ENCODE measurements at regions not wholly inside any gene's neighbourhood (a gene's known extent, or its start where the extent isn't known, plus 50 kb on each side); places are given as distances from the start of the nearest gene placed in this dataset.

DNA sequence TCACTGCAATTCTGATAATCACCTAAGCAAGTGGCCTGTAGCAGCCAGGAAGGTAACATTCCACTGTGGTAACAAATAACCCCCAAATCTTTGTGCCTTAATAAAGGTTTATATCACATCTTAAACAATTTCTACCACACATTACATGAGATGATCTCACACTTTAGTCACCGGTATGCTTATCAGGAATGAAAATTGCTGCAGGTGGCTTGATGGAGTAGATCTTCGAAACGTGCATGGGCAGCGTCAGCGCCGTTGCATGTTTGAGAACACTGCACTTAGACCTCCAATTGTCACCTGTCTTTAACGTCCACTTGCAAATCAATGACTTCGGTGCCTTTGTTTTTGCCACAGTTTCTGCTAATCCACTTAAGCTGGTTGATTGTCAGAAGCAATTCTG, 477.4 kb downstream of the VRK1 start:
- DNase-seq = no peak

DNA sequence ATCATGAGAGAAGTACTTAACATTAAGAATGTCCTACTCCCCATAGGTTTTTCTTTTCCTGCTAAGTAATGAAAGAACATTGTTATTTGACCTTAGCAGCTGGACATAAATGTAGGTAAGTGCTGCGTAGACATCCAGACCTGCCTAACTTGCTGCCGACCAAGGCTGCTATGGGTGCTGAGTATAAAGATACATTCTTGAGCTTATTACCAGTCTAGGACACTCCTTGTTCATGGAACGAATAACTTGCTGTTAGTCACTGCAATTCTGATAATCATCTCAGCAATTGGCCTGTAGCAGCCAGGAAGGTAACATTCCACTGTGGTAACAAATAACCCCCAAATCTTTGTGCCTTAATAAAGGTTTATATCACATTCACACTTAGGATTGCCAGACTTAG, 478.1 kb downstream of the VRK1 start:
- DNase-seq = no peak

GRCh38 chr14:97276573-97276972, 479.4 kb downstream of the VRK1 start:
- no peak for DNase-seq

GRCh38 chr14:97277711-97278110, 480.5 kb downstream of the VRK1 start:
- no peak for DNase-seq

- no peak for DNase-seq
These were observed 483.3 kb downstream of the VRK1 start for GRCh38 chr14:97280526-97280925.

DNA sequence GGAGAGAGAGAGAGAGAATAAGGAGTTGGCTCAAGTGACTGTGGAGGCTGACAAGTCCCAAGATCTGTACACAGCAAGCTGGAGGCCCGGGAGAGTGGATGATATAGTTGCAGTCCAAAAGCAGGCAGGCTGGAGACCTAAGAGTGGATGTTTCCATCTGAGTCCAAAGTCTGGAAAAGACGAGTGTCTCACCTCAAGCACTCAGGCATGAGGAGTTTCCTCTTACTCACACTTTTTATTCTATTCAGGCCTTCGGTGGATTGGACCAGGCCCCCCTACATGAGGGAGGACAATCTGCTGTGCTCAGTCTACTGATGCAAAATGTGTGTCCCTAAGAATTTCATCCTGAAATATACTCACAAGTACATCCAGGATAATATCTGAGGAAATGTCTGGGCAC, 484.6 kb downstream of the VRK1 start:
- DNase-seq = no peak

- no peak for DNase-seq
These were observed 485.2 kb downstream of the VRK1 start for GRCh38 chr14:97282210-97283004.

DNA sequence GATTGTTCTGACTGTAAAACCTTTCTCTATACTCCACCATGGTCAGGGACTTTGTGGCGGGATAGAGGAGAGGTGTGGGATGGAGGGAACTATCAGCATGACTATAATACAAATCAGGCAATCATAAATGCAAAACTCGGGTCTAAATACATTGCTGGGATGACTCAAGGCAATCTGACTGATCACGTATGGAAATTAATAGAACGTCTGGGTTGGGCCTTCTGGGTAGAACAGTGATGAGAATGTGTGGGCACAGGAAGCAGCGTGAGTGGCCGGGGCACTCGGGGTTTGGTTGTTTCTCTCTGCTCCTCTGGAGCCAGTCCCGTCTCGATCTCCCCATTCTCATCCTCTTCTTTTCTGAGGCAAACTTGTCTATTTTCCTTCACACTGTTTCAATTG, 485.8 kb downstream of the VRK1 start:
- DNase-seq = no peak

DNA sequence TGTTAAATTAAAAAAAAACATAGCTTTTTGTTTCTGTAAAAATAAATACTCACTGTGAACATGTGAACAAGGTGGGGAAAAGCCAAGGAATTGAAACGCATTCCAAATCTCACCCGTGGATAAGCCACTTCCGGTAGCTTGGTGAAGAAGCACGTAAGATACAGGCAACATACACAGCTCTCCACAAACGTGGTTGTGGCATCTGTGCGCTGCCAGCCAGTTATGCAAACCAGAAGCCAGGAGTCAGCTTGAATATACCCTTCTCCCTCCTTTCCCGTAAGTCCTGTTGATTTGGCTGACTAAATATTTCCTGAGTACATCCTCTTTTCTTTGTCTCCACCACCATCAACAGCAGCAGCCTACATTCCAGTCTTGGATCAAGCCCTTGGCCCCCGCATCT, 486.2 kb downstream of the VRK1 start:
- no peak for DNase-seq

DNA sequence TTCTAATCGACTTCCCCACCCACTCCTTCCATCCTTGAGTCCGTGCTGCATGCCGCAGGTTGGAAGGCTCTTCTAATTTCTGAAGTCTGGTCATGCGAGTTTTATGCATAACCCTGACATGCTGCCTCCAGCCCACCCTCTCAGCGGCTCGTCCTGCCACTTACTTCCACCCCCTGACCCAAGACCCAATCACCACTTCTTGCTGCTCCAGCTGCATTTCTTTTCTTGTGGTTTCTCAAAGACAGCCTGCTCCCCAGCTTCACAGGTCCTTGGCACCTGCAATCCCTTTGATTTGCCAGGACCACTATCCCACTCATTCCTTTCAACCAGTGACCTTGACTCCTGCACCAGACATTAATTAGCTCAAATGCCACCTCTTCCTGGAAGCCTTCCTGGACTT, 486.7 kb downstream of the VRK1 start:
- DNase-seq = no peak

- no peak for DNase-seq
These were observed 490.8 kb downstream of the VRK1 start for GRCh38 chr14:97287956-97288355.

GRCh38 chr14:97290065-97290464, 492.9 kb downstream of the VRK1 start:
- no peak for DNase-seq

- DNase-seq = no peak
These were observed 493.8 kb downstream of the VRK1 start for GRCh38 chr14:97290977-97291376.

GRCh38 chr14:97293659-97294058, 496.5 kb downstream of the VRK1 start:
- DNase-seq = no peak

DNA sequence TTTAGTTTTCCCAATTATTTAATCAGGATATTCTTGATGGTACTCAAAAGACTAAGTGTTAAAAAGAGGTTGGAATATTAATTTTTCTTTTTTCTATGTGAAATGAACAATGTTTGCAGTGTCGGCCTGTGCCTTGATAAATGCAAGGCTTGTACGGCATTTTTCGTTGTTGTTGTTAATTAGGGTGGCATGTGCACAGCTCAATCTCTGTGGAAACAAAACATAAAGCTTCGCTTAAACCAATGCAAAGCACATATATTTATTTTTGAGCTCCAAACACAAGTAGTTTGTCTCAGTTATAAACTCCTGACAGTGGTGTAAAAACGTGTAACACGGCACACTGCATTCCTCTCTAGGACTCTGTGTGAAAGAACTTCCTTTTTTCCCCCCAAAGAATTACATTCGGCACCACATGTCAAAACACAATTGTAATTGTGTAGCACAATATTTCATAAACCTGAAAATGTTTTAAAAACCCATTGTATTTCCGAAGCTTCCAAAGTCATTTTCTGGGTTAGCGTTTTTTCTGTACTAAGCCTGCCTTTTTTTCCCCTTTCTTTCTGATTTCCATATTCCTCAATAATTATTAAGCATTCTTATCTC, 498.0 kb downstream of the VRK1 start:
- DNase-seq = no peak

- no peak for DNase-seq
These were observed 499.0 kb downstream of the VRK1 start for GRCh38 chr14:97296176-97296575.

DNA sequence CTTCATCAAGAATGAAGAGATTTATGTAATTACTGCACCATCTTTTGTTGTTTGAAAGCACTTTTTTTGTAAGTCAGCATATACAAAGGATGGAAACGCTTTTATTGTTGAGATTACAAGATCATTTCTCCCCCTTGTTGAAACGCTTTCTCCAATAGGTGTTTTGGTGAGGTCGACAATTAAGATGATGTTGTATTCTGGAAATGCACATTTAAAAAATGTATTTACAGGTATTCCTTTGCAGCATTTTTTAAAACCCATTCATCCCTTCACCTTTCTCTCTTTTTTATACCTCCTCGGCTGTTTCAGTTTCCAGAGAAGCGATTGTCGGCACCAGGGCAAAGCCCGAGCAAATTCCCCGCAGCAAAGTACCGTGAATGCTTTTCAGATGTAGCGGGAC, 499.9 kb downstream of the VRK1 start:
- DNase-seq = no peak

- DNase-seq = no peak
These were observed 501.1 kb downstream of the VRK1 start for GRCh38 chr14:97298331-97298730.

GRCh38 chr14:97298736-97299135, 501.6 kb downstream of the VRK1 start:
- DNase-seq = no peak

GRCh38 chr14:97299661-97300060, 502.5 kb downstream of the VRK1 start:
- peak in 1 of 2 experiments; percentile 36 for DNase-seq

GRCh38 chr14:97301931-97302559, 504.9 kb downstream of the VRK1 start:
- DNase-seq = no peak

DNA sequence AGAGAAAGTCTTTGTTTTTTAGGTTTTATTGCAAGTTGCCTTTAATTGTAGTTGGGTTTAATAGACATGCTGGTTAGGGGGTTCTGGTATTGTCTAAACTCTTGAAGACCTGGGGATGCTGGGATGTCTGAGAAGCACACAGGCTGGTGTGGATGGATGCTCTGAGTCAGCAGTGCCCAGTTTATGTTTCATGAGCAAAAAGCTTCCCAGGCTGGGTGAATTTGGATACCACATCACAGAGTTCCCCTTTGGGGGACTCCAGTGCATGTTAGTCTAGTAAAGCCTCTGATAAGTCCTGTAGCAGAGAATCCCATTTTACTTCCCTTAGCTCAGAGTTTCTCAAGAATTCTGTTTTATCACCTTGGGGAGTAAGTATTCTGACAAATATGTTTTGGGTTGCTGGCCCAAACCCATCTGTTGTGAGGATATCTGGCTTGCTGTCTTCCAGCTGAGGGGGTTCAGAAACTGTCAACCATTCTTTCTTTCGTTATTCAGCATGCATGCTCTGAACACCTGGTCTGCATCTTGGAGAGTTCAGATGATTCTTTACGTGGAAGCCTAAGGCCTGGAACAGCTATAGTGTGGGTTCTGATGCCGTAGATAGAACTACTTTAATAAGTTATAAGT, 509.1 kb downstream of the VRK1 start:
- peak in 1 of 2 experiments; percentile 37 for DNase-seq

DNA sequence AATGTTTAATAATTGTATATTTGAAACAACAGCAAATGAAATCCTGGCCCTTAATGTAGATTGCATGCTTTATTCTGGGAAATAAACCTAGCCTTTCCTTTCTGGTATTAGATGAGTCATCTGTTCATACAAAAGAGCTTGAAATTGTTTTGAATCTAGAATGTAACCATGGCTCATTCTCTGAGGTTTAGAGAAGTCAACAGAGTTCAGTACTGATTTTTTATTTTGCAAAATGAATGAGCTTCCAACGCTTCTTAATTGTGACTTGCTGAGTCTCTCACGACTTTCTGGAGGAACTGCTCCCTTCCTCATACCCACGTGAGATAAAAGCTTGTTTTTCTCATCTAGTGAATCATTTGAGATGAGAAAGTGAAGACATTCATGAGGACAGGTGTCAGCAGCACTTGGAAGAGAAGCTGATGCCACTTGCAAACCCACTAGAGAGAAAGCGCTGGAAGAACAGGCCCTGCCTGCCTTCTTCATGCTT, 509.6 kb downstream of the VRK1 start:
- DNase-seq = peak; percentile 28 to 39

DNA sequence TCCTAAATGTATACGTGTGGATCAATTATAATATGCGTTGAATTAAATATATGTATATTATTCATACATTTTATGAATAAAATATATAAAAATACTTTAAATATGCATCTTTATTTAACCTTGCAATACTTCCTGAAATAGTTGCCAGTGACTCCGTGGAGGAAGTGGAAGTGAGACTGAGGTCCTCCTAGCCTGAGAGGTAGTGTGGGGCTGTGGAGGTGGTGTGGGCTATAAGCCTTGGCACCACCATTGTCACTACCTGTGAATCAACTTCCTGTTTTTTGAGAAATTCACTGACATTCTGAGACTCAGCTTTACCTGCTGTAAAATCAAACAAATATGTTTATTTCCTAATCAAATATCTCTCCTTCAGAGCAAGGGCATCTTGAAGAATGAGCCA, 514.2 kb downstream of the VRK1 start:
- no peak for DNase-seq

Measured in activated T-cell treated with anti-CD3 and anti-CD28 coated beads, Interleukin-2, amount 50 U/mL, for 48 hours (primary cell).